Caco-2 (cell line): ENCODE measurements at regions not wholly inside any gene's neighbourhood (a gene's known extent, or its start where the extent isn't known, plus 50 kb on each side); places are given as distances from the start of the nearest gene placed in this dataset.

Experiments used
- BruUV-seq: library from RNA; stranded (reverse); fragments of 400-500 nt; replicated peaks from 2 replicates; lab custom pipeline; 2021; lab: Mats Ljungman, UMichigan
- CTCF ChIA-PET: fragments of 300-600 bp; sonication (Branson Sonifier 250); formaldehyde crosslinking; loops from one replicate; lab custom pipeline; 2022; ENCODE audit warnings: antibody characterized with exemption; lab: Charles Lee
- POLR2A ChIA-PET: fragments of 300-600 bp; sonication (Branson Sonifier 250); formaldehyde crosslinking; loops from one replicate; lab custom pipeline; 2022; ENCODE audit warnings: antibody characterized with exemption; lab: Charles Lee
- DNase-seq, 2 experiments: peaks; one replicate each; pipeline versions ENCODE4 v3.0.0 to v3.0.0-alpha.2; 2020 to 2022
- H3K27me3 ChIP-seq: replicated peaks from 2 replicates; pipeline ENCODE4 v1.6.0; 2011; ENCODE audit warnings: low read length; ENCODE audit not compliant: control insufficient read depth, insufficient read depth
- H3K36me3 ChIP-seq: 2 replicates; pipeline ENCODE4 v1.5.1; 2011; ENCODE audit warnings: low read length; ENCODE audit not compliant: control insufficient read depth, insufficient read depth
- H3K4me1 ChIP-seq: fragments of 250-450 bp; sonication (Bioruptor Pico); 2 replicates; pipeline ENCODE4 v1.5.1; 2020; ENCODE audit warnings: mild to moderate bottlenecking
- H3K4me3 ChIP-seq: 2 replicates; pipeline ENCODE4 v1.5.1; 2011; ENCODE audit warnings: low read depth, mild to moderate bottlenecking, control low read depth, low read length
- H3K9me3 ChIP-seq: fragments of 250-450 bp; sonication (Bioruptor Pico); 2 replicates; pipeline ENCODE4 v1.5.1; 2020; ENCODE audit warnings: mild to moderate bottlenecking, moderate library complexity
- H3K27ac Mint-ChIP-seq: one replicate; pipeline ENCODE4 v1.8.0; 2022; ENCODE audit warnings: mixed read lengths; ENCODE audit not compliant: unreplicated experiment
- H3K27me3 Mint-ChIP-seq: one replicate; pipeline ENCODE4 v1.8.0; 2022; ENCODE audit warnings: mixed read lengths; ENCODE audit not compliant: insufficient read depth, unreplicated experiment
- H3K36me3 Mint-ChIP-seq: one replicate; pipeline ENCODE4 v1.8.0; 2022; ENCODE audit warnings: mild to moderate bottlenecking, mixed read lengths; ENCODE audit not compliant: insufficient read depth, unreplicated experiment
- H3K4me1 Mint-ChIP-seq: one replicate; pipeline ENCODE4 v1.8.0; 2022; ENCODE audit warnings: low read depth, mixed read lengths; ENCODE audit not compliant: unreplicated experiment
- H3K4me3 Mint-ChIP-seq: one replicate; pipeline ENCODE4 v1.8.0; 2022; ENCODE audit warnings: mild to moderate bottlenecking, moderate library complexity, mixed read lengths; ENCODE audit not compliant: unreplicated experiment
- H3K9me3 Mint-ChIP-seq: one replicate; pipeline ENCODE4 v1.8.0; 2022; ENCODE audit warnings: mixed read lengths; ENCODE audit not compliant: unreplicated experiment
- CTCF ChIP-seq, 2 experiments: fragments of 200-600 bp in 1 of 2; IDR thresholded peaks; 1 replicate in 1 of 2; 2 replicates in 1 of 2; pipeline versions ENCODE4 v1.5.1 to v1.8.0; 2011 to 2022; ENCODE audit warnings: antibody characterized with exemption in 1 of 2, control low read depth in 1 of 2, inconsistent platforms in 1 of 2, low read depth in 1 of 2, low read length in 1 of 2, mild to moderate bottlenecking in 1 of 2, moderate library complexity in 1 of 2; ENCODE audit not compliant: insufficient read depth in 1 of 2, severe bottlenecking in 1 of 2, unreplicated experiment in 1 of 2
- intact Hi-C: fragments of 100-400 bp; cut with micrococcal nuclease; formaldehyde crosslinking; loops from one replicate; pipeline ENCODE4 v1.10.0; 2022; ENCODE audit not compliant: unreplicated experiment

GRCh38 chr2:12169721-12170120, 423.3 kb downstream of the LPIN1 start:
- no peaks in the 10 kb centered on the region for H3K9me3 Mint-ChIP-seq
- H3K27me3 Mint-ChIP-seq, result no peaks in the 10 kb centered on the region
- ChIA-PET CTCF (no interaction called here), POLR2A (no interaction called here)
- intact Hi-C loops, result loop anchor here (10.0 kb wide), 1 partner anchor 765 kb away; no protein-coding TSS in a partner anchor
- H3K36me3 Mint-ChIP-seq, result no peaks in the 10 kb centered on the region
- no peak overlapping the region for H3K27ac Mint-ChIP-seq
- Histone ChIP-seq H3K9me3 (no peaks in the 10 kb centered on the region), H3K4me1 (no peaks in the 10 kb centered on the region), H3K36me3 (no peaks in the 10 kb centered on the region), H3K4me3 (no peak overlapping the region), H3K27me3 (0 out of 2 replicates have a peak, but pooled peaks cover 2% of the 10 kb centered on the region)
- H3K4me3 Mint-ChIP-seq, result no peak overlapping the region
- no peak for DNase-seq
- H3K4me1 Mint-ChIP-seq, result no peaks in the 10 kb centered on the region
- TF ChIP-seq CTCF (IDR thresholded peaks at IDR 0.05; ENCODE audit: insufficient read depth in 1 of 2, low read depth in 1 of 2, low read length in 1 of 2, severe bottlenecking in 1 of 2, unreplicated experiment in 1 of 2), result no peak
- no TSS peak for BruUV-seq

GRCh38 chr2:12170121-12170520, 423.7 kb downstream of the LPIN1 start:
- DNase-seq, result no peak
- Histone ChIP-seq H3K4me1 (no peaks in the 10 kb centered on the region), H3K4me3 (no peak overlapping the region), H3K36me3 (no peaks in the 10 kb centered on the region), H3K27me3 (0 out of 2 replicates have a peak, but pooled peaks cover 2% of the 10 kb centered on the region), H3K9me3 (no peaks in the 10 kb centered on the region)
- ChIA-PET POLR2A (no interaction called here), CTCF (no interaction called here)
- no peaks in the 10 kb centered on the region for H3K36me3 Mint-ChIP-seq
- no peak overlapping the region for H3K4me3 Mint-ChIP-seq
- no peaks in the 10 kb centered on the region for H3K27me3 Mint-ChIP-seq
- BruUV-seq, result no TSS peak
- TF ChIP-seq CTCF (IDR thresholded peaks at IDR 0.05; ENCODE audit: insufficient read depth in 1 of 2, low read depth in 1 of 2, low read length in 1 of 2, severe bottlenecking in 1 of 2, unreplicated experiment in 1 of 2), result no peak
- intact Hi-C loops, result no loop called here
- H3K4me1 Mint-ChIP-seq, result no peaks in the 10 kb centered on the region
- H3K27ac Mint-ChIP-seq, result no peak overlapping the region
- H3K9me3 Mint-ChIP-seq, result no peaks in the 10 kb centered on the region

GRCh38 chr2:12173271-12173942, 427.0 kb downstream of the LPIN1 start:
- no peak for TF ChIP-seq CTCF (IDR thresholded peaks at IDR 0.05; ENCODE audit: insufficient read depth in 1 of 2, low read depth in 1 of 2, low read length in 1 of 2, severe bottlenecking in 1 of 2, unreplicated experiment in 1 of 2)
- 0 out of 2 replicates have a peak, but pooled peaks cover 2% of the 10 kb centered on the region for H3K27me3 ChIP-seq
- Mint-ChIP-seq H3K36me3 (no peaks in the 10 kb centered on the region), H3K4me3 (no peak overlapping the region), H3K4me1 (no peaks in the 10 kb centered on the region), H3K9me3 (no peaks in the 10 kb centered on the region), H3K27me3 (peaks cover 8% of the 10 kb centered on the region), H3K27ac (no peak overlapping the region)
- no peaks in the 10 kb centered on the region for H3K9me3 ChIP-seq
- H3K36me3 ChIP-seq, result no peaks in the 10 kb centered on the region
- DNase-seq, result no peak
- no peaks in the 10 kb centered on the region for H3K4me1 ChIP-seq
- no peak overlapping the region for H3K4me3 ChIP-seq
- POLR2A ChIA-PET, result no interaction called here
- intact Hi-C loops, result no loop called here
- CTCF ChIA-PET, result no interaction called here
- no TSS peak for BruUV-seq
